GM06990 (cell line): ENCODE measurements at regions not wholly inside any gene's neighbourhood (a gene's known extent, or its start where the extent isn't known, plus 50 kb on each side); places are given as distances from the start of the nearest gene placed in this dataset.

Experiments
- DNase-seq: peaks from one replicate; pipeline ENCODE4 v3.0.0-alpha.2; 2011; ENCODE audit not compliant: insufficient read length; ENCODE audit errors: extremely low read depth
- H3K27me3 ChIP-seq: replicated peaks from 2 replicates; pipeline ENCODE4 v1.6.0; 2011; ENCODE audit warnings: low read length; ENCODE audit not compliant: control insufficient read depth, insufficient read depth
- H3K36me3 ChIP-seq: 2 replicates; pipeline ENCODE4 v1.5.1; 2011; ENCODE audit warnings: low read length; ENCODE audit not compliant: control insufficient read depth, insufficient read depth
- H3K4me3 ChIP-seq: replicated peaks from 2 replicates; pipeline ENCODE4 v1.5.1; 2011; ENCODE audit warnings: low read depth, mild to moderate bottlenecking, control low read depth, low read length
- TF ChIP-seq, protein P1 (sequence below): IDR thresholded peaks from 2 replicates; pipeline ENCODE4 v1.5.1; 2011; ENCODE audit warnings: low read length, control low read depth, mild to moderate bottlenecking, inconsistent platforms; ENCODE audit not compliant: insufficient read depth, poor library complexity, severe bottlenecking

DNA sequence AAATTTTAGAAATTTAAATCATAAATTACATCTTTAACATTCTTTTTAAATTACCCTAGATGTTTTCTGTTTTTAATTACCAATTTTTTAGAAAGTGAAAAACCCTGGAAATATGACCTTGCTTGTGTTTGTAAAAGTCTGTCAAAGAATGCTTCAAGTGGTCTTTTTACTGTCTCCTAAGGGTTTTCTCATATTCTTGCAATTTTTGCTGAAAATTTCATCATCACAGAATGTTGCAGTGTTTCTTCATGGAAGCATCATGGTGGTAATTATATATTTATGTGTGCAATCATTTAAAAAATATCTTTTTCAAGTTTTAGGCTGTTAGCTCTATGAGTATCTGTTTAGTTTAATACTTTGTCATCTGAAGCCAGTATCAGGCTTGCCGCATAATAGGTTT is 178.2 kb downstream of the HDGFL1 start:
- H3K36me3 ChIP-seq: no peaks in the 10 kb centered on the region

DNA sequence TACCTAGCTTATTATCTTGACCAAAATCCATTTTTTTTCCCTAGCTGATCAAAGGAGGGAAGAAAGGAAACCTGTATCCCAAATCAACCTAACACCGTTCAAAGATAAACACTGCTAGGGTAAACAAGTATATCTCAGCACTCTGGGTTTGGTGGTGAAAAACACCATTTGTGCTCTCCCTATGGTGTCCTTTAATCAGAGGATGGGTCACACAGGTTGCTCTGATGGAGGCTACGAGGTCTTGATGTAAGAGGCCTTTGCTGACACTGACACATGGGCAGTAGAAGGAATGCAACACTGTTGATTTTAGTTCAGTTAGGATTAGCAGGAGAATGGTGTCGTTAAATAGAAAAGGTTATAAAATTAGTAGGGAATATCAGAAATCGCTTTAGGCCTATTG is 179.3 kb downstream of the HDGFL1 start:
- DNase-seq: no peak
- TF ChIP-seq, protein P1, sequence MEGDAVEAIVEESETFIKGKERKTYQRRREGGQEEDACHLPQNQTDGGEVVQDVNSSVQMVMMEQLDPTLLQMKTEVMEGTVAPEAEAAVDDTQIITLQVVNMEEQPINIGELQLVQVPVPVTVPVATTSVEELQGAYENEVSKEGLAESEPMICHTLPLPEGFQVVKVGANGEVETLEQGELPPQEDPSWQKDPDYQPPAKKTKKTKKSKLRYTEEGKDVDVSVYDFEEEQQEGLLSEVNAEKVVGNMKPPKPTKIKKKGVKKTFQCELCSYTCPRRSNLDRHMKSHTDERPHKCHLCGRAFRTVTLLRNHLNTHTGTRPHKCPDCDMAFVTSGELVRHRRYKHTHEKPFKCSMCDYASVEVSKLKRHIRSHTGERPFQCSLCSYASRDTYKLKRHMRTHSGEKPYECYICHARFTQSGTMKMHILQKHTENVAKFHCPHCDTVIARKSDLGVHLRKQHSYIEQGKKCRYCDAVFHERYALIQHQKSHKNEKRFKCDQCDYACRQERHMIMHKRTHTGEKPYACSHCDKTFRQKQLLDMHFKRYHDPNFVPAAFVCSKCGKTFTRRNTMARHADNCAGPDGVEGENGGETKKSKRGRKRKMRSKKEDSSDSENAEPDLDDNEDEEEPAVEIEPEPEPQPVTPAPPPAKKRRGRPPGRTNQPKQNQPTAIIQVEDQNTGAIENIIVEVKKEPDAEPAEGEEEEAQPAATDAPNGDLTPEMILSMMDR: no peak
- Histone ChIP-seq H3K4me3 (no peak overlapping the region), H3K36me3 (no peaks in the 10 kb centered on the region), H3K27me3 (no peaks in the 10 kb centered on the region)

More for the DNA sequence above, 178.2 kb downstream of the HDGFL1 start:
- no peak overlapping the region for H3K4me3 ChIP-seq
- no peak for DNase-seq
- no peaks in the 10 kb centered on the region for H3K27me3 ChIP-seq
- TF ChIP-seq, protein P1: no peak

DNA sequence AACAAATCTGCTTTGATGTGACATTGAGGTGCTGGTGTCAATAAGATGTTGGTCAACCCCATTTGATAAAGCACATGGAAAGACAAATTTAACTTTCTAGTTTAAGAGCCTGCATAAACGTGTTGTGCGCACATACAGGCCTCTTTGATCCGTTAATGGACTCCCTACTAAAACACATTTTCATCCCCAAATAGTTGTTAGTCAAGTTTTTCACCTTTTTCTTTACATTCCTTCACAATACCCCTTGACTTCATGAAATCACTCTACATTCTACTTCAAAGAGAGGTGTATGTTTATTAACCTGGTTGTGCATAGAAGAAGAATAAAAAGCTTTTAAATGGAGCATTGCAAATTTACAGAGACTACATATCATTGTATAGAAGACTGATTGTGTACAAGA is 180.3 kb downstream of the HDGFL1 start:
- Histone ChIP-seq H3K4me3 (no peak overlapping the region), H3K27me3 (no peaks in the 10 kb centered on the region), H3K36me3 (no peaks in the 10 kb centered on the region)
- TF ChIP-seq, protein P1: no peak
- DNase-seq: no peak

DNA sequence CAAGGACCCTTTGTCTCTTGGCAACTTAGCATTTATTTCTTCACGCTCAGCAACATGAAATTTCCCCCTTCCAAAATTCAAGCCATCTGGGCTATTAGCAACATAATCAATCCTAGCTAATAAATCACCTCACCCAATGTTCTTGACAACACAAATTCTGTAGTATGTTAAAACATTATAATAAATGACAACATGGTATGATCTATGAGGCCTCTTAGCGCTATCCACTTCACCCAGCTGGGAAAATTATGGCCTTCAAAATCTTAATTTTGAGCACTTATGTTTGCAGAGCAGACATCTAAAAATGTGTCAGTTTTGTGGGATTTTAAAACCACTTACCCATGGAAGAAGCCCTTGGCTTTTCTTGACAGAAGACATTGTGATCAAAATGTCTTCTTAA is 181.9 kb downstream of the HDGFL1 start:
- Histone ChIP-seq H3K36me3 (no peaks in the 10 kb centered on the region), H3K4me3 (no peak overlapping the region), H3K27me3 (no peaks in the 10 kb centered on the region)
- no peak for DNase-seq
- TF ChIP-seq, protein P1: no peak

GRCh38 chr6:22752522-22752921 is 183.2 kb downstream of the HDGFL1 start:
- TF ChIP-seq, protein P1: no peak
- no peak for DNase-seq
- Histone ChIP-seq H3K27me3 (no peaks in the 10 kb centered on the region), H3K4me3 (no peak overlapping the region), H3K36me3 (no peaks in the 10 kb centered on the region)

- no peaks in the 10 kb centered on the region for H3K27me3 ChIP-seq
- DNase-seq: no peak
- no peak overlapping the region for H3K4me3 ChIP-seq
- TF ChIP-seq, protein P1: no peak
- no peaks in the 10 kb centered on the region for H3K36me3 ChIP-seq
Measured at GRCh38 chr6:22754061-22754460, 184.7 kb downstream of the HDGFL1 start.
